Stomach (tissue), 4 donors: ENCODE measurements at regions not wholly inside any gene's neighbourhood (a gene's known extent, or its start where the extent isn't known, plus 50 kb on each side); places are given as distances from the start of the nearest gene placed in this dataset.

Source experiments
- POLR2A ChIP-seq, 4 donors: fragments of 450-650 bp; IDR thresholded peaks; one replicate each; pipeline ENCODE4 v1.6.1; 2016; ENCODE audit warnings: antibody characterized with exemption in 4 of 4, control low read depth in 2 of 4, mild to moderate bottlenecking in 1 of 4, moderate library complexity in 1 of 4
- TF ChIP-seq, protein P1 (sequence below), 7 experiments: fragments of 450-650 bp in 4 of 7; fragments of 200-600 bp in 3 of 7; sonication (generic) in 3 of 7; IDR thresholded peaks; one replicate each; pipeline ENCODE4 v1.5.1; 2016 to 2019; ENCODE audit warnings: antibody characterized with exemption in 7 of 7, control low read depth in 2 of 7, mild to moderate bottlenecking in 1 of 7

DNA sequence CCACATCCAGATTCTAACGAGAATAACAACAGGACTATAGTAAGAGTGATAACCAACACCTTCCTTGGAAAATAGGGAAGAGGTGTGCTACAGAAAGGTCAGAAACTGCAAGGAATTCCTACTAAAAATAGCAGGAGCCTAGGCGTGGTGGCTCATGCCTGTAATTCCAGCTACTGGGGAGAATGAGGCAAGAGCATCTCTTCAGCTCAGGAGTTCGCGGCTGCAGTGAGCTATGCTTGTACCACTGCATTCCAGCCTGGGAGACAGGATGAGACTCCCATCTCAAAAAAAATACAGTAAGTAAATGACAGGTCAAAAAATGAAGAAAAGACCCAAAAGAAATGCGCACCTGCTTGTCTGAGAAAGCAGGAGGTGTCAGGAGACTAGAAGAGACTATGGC is 101.5 kb upstream of the TSHZ3 start:
- TF ChIP-seq, protein P1, sequence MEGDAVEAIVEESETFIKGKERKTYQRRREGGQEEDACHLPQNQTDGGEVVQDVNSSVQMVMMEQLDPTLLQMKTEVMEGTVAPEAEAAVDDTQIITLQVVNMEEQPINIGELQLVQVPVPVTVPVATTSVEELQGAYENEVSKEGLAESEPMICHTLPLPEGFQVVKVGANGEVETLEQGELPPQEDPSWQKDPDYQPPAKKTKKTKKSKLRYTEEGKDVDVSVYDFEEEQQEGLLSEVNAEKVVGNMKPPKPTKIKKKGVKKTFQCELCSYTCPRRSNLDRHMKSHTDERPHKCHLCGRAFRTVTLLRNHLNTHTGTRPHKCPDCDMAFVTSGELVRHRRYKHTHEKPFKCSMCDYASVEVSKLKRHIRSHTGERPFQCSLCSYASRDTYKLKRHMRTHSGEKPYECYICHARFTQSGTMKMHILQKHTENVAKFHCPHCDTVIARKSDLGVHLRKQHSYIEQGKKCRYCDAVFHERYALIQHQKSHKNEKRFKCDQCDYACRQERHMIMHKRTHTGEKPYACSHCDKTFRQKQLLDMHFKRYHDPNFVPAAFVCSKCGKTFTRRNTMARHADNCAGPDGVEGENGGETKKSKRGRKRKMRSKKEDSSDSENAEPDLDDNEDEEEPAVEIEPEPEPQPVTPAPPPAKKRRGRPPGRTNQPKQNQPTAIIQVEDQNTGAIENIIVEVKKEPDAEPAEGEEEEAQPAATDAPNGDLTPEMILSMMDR (IDR thresholded peaks at IDR 0.05) = no peak
- TF ChIP-seq POLR2A (IDR thresholded peaks at IDR 0.05) = no peak
